ENCODE measurements at regions not wholly inside any gene's neighbourhood (a gene's known extent, or its start where the extent isn't known, plus 50 kb on each side); places are given as distances from the start of the nearest gene placed in this dataset.

DNA sequence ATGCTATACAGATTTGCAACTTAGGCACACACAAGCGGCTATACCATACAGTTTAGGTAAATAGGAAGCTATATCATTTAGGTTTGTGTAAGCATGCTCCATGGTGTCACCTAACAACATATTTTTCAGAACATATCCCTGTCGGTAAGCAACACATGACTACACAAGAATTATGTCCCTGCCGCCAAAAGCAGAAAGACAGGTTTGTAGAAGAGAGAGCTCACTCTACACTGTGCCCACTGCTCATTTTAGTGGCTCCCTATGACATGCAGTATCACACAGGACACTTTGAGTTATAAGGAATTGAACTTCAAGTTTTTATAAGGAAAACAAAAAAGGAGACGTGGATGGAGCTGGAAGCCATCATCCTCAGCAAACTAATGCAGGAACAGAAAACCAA is 132.5 kb upstream of the KAZN start:
- DNase-seq (no peak), ATAC-seq (no peak)
- intact Hi-C loops (cut with DNase I, micrococcal nuclease): no loop called here
- H3K4me1 ChIP-seq (ENCODE audit: low read depth): no peaks in the 10 kb centered on the region
- H3K4me3 ChIP-seq: no peak overlapping the region
- TF ChIP-seq, protein P1, sequence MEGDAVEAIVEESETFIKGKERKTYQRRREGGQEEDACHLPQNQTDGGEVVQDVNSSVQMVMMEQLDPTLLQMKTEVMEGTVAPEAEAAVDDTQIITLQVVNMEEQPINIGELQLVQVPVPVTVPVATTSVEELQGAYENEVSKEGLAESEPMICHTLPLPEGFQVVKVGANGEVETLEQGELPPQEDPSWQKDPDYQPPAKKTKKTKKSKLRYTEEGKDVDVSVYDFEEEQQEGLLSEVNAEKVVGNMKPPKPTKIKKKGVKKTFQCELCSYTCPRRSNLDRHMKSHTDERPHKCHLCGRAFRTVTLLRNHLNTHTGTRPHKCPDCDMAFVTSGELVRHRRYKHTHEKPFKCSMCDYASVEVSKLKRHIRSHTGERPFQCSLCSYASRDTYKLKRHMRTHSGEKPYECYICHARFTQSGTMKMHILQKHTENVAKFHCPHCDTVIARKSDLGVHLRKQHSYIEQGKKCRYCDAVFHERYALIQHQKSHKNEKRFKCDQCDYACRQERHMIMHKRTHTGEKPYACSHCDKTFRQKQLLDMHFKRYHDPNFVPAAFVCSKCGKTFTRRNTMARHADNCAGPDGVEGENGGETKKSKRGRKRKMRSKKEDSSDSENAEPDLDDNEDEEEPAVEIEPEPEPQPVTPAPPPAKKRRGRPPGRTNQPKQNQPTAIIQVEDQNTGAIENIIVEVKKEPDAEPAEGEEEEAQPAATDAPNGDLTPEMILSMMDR (IDR thresholded peaks at IDR 0.05): no peak
- H3K36me3 ChIP-seq (ENCODE audit: low read depth): no peaks in the 10 kb centered on the region
- H3K9me3 ChIP-seq: no peaks in the 10 kb centered on the region

DNA sequence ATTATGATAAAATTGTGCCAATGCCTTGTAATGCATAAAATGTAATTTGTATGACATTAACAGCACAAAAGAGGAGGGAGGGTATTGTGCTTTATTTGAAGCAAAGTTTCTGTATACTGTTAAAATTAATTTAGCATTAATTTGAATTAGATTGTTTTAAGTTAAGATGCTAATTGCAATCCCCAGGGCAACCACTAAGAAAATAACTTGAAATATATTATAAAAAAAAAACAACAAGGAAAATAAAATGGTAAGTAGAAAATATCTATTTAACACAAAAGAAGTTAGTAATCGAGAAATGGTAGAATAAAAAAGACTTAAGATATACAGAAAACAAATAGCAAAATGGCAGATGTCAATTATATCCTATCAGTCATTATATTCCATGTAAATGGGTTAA is 131.4 kb upstream of the KAZN start:
- ATAC-seq: no peak
- no peaks in the 10 kb centered on the region for H3K4me1 ChIP-seq (ENCODE audit: low read depth)
- H3K36me3 ChIP-seq (ENCODE audit: low read depth): no peaks in the 10 kb centered on the region
- no peak for DNase-seq
- TF ChIP-seq, protein P1 (IDR thresholded peaks at IDR 0.05): no peak
- intact Hi-C loops (cut with DNase I, micrococcal nuclease): no loop called here
- H3K9me3 ChIP-seq: no peaks in the 10 kb centered on the region
- no peak overlapping the region for H3K4me3 ChIP-seq

DNA sequence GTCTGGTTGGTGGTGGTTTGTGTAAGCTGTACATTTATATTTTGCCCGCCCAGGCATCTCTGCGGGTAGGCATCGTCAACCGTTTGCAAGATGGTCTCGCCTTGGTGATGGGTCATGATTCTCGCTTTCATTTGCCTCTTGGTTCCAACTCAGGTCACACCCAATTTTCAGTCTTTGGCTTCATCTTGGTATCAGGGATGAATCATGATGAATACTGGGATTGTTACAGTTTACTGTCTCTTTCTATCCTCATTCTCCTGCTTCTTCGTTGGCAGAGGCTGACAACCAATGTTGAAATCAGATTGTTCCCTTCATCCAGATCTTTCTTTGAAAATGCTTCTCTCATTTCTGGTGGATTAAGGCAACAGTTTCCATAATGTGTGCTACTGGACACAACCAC is 129.7 kb upstream of the KAZN start:
- Histone ChIP-seq H3K4me1 (ENCODE audit: low read depth) (no peaks in the 10 kb centered on the region), H3K4me3 (no peak overlapping the region), H3K9me3 (no peaks in the 10 kb centered on the region), H3K36me3 (ENCODE audit: low read depth) (no peaks in the 10 kb centered on the region)
- DNase-seq (no peak), ATAC-seq (no peak)
- TF ChIP-seq, protein P1 (IDR thresholded peaks at IDR 0.05): no peak
- intact Hi-C loops (cut with DNase I, micrococcal nuclease): no loop called here

DNA sequence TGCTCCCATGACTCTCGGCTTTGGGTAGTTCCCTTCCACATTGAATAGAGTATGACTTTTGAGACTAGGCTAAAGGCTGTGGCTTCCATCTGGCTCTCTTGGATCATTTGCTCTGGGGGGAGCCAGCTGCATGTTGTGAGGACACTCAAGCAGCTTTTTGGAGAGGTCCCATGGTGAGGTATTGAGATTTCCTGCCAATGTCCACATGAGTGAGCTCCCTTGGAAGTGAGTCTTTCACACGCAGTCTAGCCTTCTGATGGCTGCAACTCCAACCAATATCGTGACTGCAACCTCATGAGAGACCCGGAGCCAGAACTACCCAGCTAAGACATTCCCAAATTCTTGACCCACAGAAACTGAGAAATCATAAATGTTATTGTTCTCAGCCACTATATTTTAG is 127.7 kb upstream of the KAZN start:
- intact Hi-C loops (cut with DNase I, micrococcal nuclease): no loop called here
- ATAC-seq (no peak), DNase-seq (no peak)
- H3K4me1 ChIP-seq (ENCODE audit: low read depth): no peaks in the 10 kb centered on the region
- H3K4me3 ChIP-seq: no peak overlapping the region
- TF ChIP-seq, protein P1 (IDR thresholded peaks at IDR 0.05): no peak
- no peaks in the 10 kb centered on the region for H3K36me3 ChIP-seq (ENCODE audit: low read depth)
- no peaks in the 10 kb centered on the region for H3K9me3 ChIP-seq

DNA sequence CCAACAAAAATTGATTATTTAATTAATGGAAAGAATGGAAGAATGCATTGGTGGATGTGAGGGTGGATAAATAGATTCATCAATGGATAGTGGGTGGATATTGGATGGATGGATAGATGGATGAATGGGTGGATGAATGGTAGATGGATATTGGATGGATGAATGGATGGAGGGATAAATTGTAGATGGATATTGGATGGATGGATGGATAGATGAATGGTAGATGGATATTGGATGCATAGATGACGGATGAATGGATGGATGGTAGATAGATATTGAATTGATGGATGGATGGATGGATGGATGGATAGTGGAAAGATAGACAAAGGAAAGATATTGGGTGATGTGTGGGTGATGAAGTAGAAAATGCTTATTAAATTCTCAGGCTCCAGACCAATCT is 123.6 kb upstream of the KAZN start:
- H3K36me3 ChIP-seq (ENCODE audit: low read depth): no peaks in the 10 kb centered on the region
- no peak overlapping the region for H3K4me3 ChIP-seq
- ATAC-seq (no peak), DNase-seq (no peak)
- intact Hi-C loops (cut with DNase I, micrococcal nuclease): no loop called here
- TF ChIP-seq, protein P1 (IDR thresholded peaks at IDR 0.05): no peak
- no peaks in the 10 kb centered on the region for H3K9me3 ChIP-seq
- no peaks in the 10 kb centered on the region for H3K4me1 ChIP-seq (ENCODE audit: low read depth)

All from mucosa of descending colon (tissue), 3 donors.